H1 (cell line): ENCODE measurements at regions not wholly inside any gene's neighbourhood (a gene's known extent, or its start where the extent isn't known, plus 50 kb on each side); places are given as distances from the start of the nearest gene placed in this dataset.

Source experiments
- CTCF ChIA-PET: fragments of 300-600 bp; sonication (Branson Sonifier 250); formaldehyde crosslinking; loops from one replicate; lab custom pipeline; 2021; ENCODE audit not compliant: partially characterized antibody; lab: Charles Lee
- POLR2A ChIA-PET: fragments of 300-600 bp; sonication (Branson Sonifier 250); formaldehyde crosslinking; loops from one replicate; lab custom pipeline; 2021; ENCODE audit warnings: inconsistent platforms; ENCODE audit not compliant: partially characterized antibody; lab: Charles Lee
- DNase-seq, 2 experiments: peaks; one replicate each; pipeline versions ENCODE4 v3.0.0 to v3.0.0-alpha.2; 2010 to 2022; ENCODE audit warnings: low spot score in 2 of 2, low read depth in 1 of 2, mixed read lengths in 1 of 2
- FAIRE-seq: peaks from 2 replicates; lab custom pipeline; 2011; peaks lifted over from hg19 to GRCh38; lab: Jason Lieb, UNC
- H2AFZ ChIP-seq: 2 replicates; pipeline ENCODE4 v1.8.1; 2012; ENCODE audit warnings: low read length, inconsistent platforms
- H2AK5ac ChIP-seq: 2 replicates; pipeline ENCODE4 v1.6.1; 2013; ENCODE audit warnings: low read depth, low read length
- H2BK120ac ChIP-seq: replicated peaks from 2 replicates; pipeline ENCODE3; 2013; ENCODE audit warnings: low read depth, low read length, inconsistent platforms
- H2BK12ac ChIP-seq: 2 replicates; pipeline ENCODE4 v1.6.1; 2013; ENCODE audit warnings: low read depth, low read length
- H2BK15ac ChIP-seq: 2 replicates; pipeline ENCODE4 v1.6.1; 2013; ENCODE audit warnings: low read length
- H2BK20ac ChIP-seq: 2 replicates; pipeline ENCODE4 v1.6.1; 2013; ENCODE audit warnings: low read length
- H2BK5ac ChIP-seq: 2 replicates; pipeline ENCODE4 v1.6.1; 2013; ENCODE audit warnings: low read depth, low read length
- H3K14ac ChIP-seq: 2 replicates; pipeline ENCODE4 v1.6.1; 2013; ENCODE audit warnings: inconsistent platforms; ENCODE audit not compliant: insufficient read length
- H3K18ac ChIP-seq: 2 replicates; pipeline ENCODE4 v1.6.1; 2013; ENCODE audit warnings: low read length; ENCODE audit errors: extremely low read depth
- H3K23ac ChIP-seq: 2 replicates; pipeline ENCODE4 v1.6.1; 2013; ENCODE audit warnings: inconsistent platforms; ENCODE audit not compliant: insufficient read length
- H3K23me2 ChIP-seq: 2 replicates; pipeline ENCODE4 v1.6.1; 2013; ENCODE audit warnings: low read depth, low read length
- H3K27ac ChIP-seq: 2 replicates; pipeline ENCODE4 v1.6.1; 2011; ENCODE audit warnings: low read depth, low read length, inconsistent platforms
- H3K27me3 ChIP-seq, 4 experiments: replicated peaks in 1 of 4; 1 replicate in 1 of 4; 2 replicates in 3 of 4; pipeline versions ENCODE4 v1.6.1 to v1.8.1; 2011 to 2013; ENCODE audit warnings: low read length in 3 of 4, mild to moderate bottlenecking in 3 of 4, inconsistent platforms in 2 of 4, mixed read lengths in 2 of 4, moderate library complexity in 1 of 4; ENCODE audit not compliant: control insufficient read depth in 3 of 4, insufficient read depth in 3 of 4; ENCODE audit errors: extremely low read depth in 1 of 4
- H3K36me3 ChIP-seq, 4 experiments: 2 replicates each; pipeline versions ENCODE4 v1.6.1 to v1.8.1; 2011 to 2013; ENCODE audit warnings: mild to moderate bottlenecking in 4 of 4, low read length in 3 of 4, moderate library complexity in 2 of 4, control low read depth in 1 of 4, inconsistent platforms in 1 of 4; ENCODE audit not compliant: insufficient read depth in 4 of 4, control insufficient read depth in 2 of 4
- H3K4ac ChIP-seq: replicated peaks from 2 replicates; pipeline ENCODE3; 2013; ENCODE audit warnings: low read length, low read depth, mixed read lengths, inconsistent platforms; ENCODE audit not compliant: insufficient read length
- H3K4me1 ChIP-seq, 4 experiments: replicated peaks in 1 of 4; 1 replicate in 1 of 4; 2 replicates in 3 of 4; pipeline versions ENCODE4 v1.6.1 to v1.8.1; 2011 to 2013; ENCODE audit warnings: low read length in 3 of 4, inconsistent platforms in 2 of 4, mixed read lengths in 1 of 4; ENCODE audit not compliant: insufficient read depth in 4 of 4, control insufficient read depth in 3 of 4
- H3K4me2 ChIP-seq, 2 experiments: 2 replicates each; pipeline versions ENCODE4 v1.6.1 to v1.8.1; 2011 to 2013; ENCODE audit warnings: low read depth in 2 of 2, low read length in 2 of 2, control low read depth in 1 of 2, inconsistent platforms in 1 of 2, mild to moderate bottlenecking in 1 of 2; ENCODE audit not compliant: insufficient read depth in 1 of 2
- H3K4me3 ChIP-seq, 4 experiments: fragments of 200-600, 300-600 bp in 1 of 4; sonication (generic), shearing (Covaris generic), sonication (Bioruptor Twin) in 1 of 4; 2 replicates each; pipeline versions ENCODE4 v1.5.1 to v1.8.1; 2011 to 2016; ENCODE audit warnings: low read length in 4 of 4, low read depth in 3 of 4, control low read depth in 2 of 4, inconsistent platforms in 2 of 4, mild to moderate bottlenecking in 2 of 4, mixed read lengths in 1 of 4, moderate library complexity in 1 of 4; ENCODE audit not compliant: insufficient read depth in 2 of 4; ENCODE audit errors: extremely low read depth in 1 of 4
- H3K56ac ChIP-seq: replicated peaks from 2 replicates; pipeline ENCODE3; 2013; ENCODE audit warnings: low read depth, mild to moderate bottlenecking, mixed read lengths, low read length, inconsistent platforms; ENCODE audit not compliant: insufficient read length
- H3K79me1 ChIP-seq: 2 replicates; pipeline ENCODE4 v1.6.1; 2013; ENCODE audit warnings: low read depth, low read length, control low read depth
- H3K79me2 ChIP-seq, 2 experiments: 2 replicates each; pipeline versions ENCODE4 v1.6.1 to v1.8.1; 2012 to 2013; ENCODE audit warnings: low read length in 2 of 2, mild to moderate bottlenecking in 2 of 2, inconsistent platforms in 1 of 2; ENCODE audit not compliant: insufficient read depth in 2 of 2, control insufficient read depth in 1 of 2
- H3K9ac ChIP-seq, 4 experiments: replicated peaks in 1 of 4; 1 replicate in 1 of 4; 2 replicates in 3 of 4; pipeline versions ENCODE4 v1.6.1 to v1.8.1; 2011 to 2013; ENCODE audit warnings: low read depth in 3 of 4, low read length in 3 of 4, control low read depth in 2 of 4, mild to moderate bottlenecking in 2 of 4, moderate library complexity in 2 of 4, inconsistent platforms in 1 of 4; ENCODE audit errors: extremely low read depth in 1 of 4
- H3K9me3 ChIP-seq, 2 experiments: 2 replicates each; pipeline versions ENCODE4 v1.6.1 to v1.8.1; 2012 to 2013; ENCODE audit warnings: mild to moderate bottlenecking in 2 of 2, moderate library complexity in 2 of 2, control low read depth in 1 of 2, inconsistent platforms in 1 of 2, low read depth in 1 of 2, low read length in 1 of 2, mixed read lengths in 1 of 2; ENCODE audit not compliant: insufficient read depth in 2 of 2
- H4K20me1 ChIP-seq, 2 experiments: replicated peaks in 1 of 2; 2 replicates each; pipeline versions ENCODE3 to v1.8.1; 2011 to 2013; ENCODE audit warnings: inconsistent platforms in 2 of 2, low read length in 2 of 2, mild to moderate bottlenecking in 1 of 2; ENCODE audit not compliant: insufficient read depth in 2 of 2, control insufficient read depth in 1 of 2
- H4K5ac ChIP-seq: 2 replicates; pipeline ENCODE4 v1.6.1; 2013; ENCODE audit warnings: low read length, low read depth, mixed read lengths, inconsistent platforms; ENCODE audit not compliant: insufficient read length
- H4K8ac ChIP-seq: 2 replicates; pipeline ENCODE4 v1.8.0; 2013; ENCODE audit warnings: mild to moderate bottlenecking, moderate library complexity, low read length, inconsistent platforms; ENCODE audit not compliant: insufficient read depth; ENCODE audit errors: extremely low read depth
- H4K91ac ChIP-seq: replicated peaks from 2 replicates; pipeline ENCODE3; 2013; ENCODE audit warnings: low read length, mixed read lengths, inconsistent platforms; ENCODE audit not compliant: insufficient read length
- CBX5 ChIP-seq: fragments of 300-800, 300-1000 bp; sonication (generic); IDR thresholded peaks from 2 replicates; pipeline ENCODE4 v1.7.1; 2016; ENCODE audit warnings: antibody characterized with exemption, low read length, low read depth
- POLR2AphosphoS5 ChIP-seq: IDR thresholded peaks from 2 replicates; pipeline ENCODE4 v1.6.1; 2011; ENCODE audit warnings: low read depth, low read length
- WGBS, 2 experiments: shearing (Covaris generic) in 1 of 2; methylation state at CpG; one replicate each; pipeline versions ENCODE4 v1.1.6 to v1.1.7; 2013 to 2015; ENCODE audit warnings: low lambda C conversion rate in 2 of 2, mixed read lengths in 2 of 2, inconsistent platforms in 1 of 2, low coverage in 1 of 2, missing lambda C conversion rate in 1 of 2; ENCODE audit not compliant: insufficient replicate concordance in 2 of 2, insufficient coverage in 1 of 2, insufficient read length in 1 of 2; ENCODE audit errors: extremely low coverage in 1 of 2, missing lambda C conversion rate in 1 of 2; 5-methylcytosine and 5-hydroxymethylcytosine counted together

GRCh38 chr6:122129313-122130025 is 270.0 kb upstream of the HSF2 start:
- no peaks in the 10 kb centered on the region for H3K9me3 ChIP-seq
- DNase-seq (no peak), FAIRE-seq (no peak)
- H3K4me1 ChIP-seq: no peaks in the 10 kb centered on the region
- no peaks in the 10 kb centered on the region for H4K20me1 ChIP-seq
- H2BK120ac ChIP-seq: no peak overlapping the region
- no peak overlapping the region for H4K91ac ChIP-seq
- 0 out of 2 replicates have a peak overlapping the region, but pooled peaks have one; percentile 66 for H2AFZ ChIP-seq
- no peaks in the 10 kb centered on the region for H3K79me1 ChIP-seq
- H3K4me2 ChIP-seq: no peak overlapping the region
- no peak overlapping the region for H3K27ac ChIP-seq
- no peak overlapping the region for H2BK15ac ChIP-seq
- no peak overlapping the region for H3K56ac ChIP-seq
- H2AK5ac ChIP-seq: no peak overlapping the region
- H3K18ac ChIP-seq: no peak overlapping the region
- H3K23me2 ChIP-seq: no peaks in the 10 kb centered on the region
- no peak overlapping the region for H4K8ac ChIP-seq
- POLR2A ChIA-PET: interaction anchor here (0.5 kb wide), 1 partner anchor 39 kb away, joined by 3 read pairs; no protein-coding TSS in a partner anchor
- no peaks in the 10 kb centered on the region for H3K79me2 ChIP-seq
- H3K36me3 ChIP-seq: no peaks in the 10 kb centered on the region
- H3K9ac ChIP-seq: no peak overlapping the region
- H2BK20ac ChIP-seq: no peak overlapping the region
- no peak overlapping the region for H2BK5ac ChIP-seq
- H3K27me3 ChIP-seq: no peaks in the 10 kb centered on the region
- H4K5ac ChIP-seq: no peak overlapping the region
- WGBS, 2 experiments: 85% methylated on average over 1 of the region's 1 CpG; no CpG with 5 or more reads in 1 of the 2 experiments
- H3K23ac ChIP-seq: no peak overlapping the region
- no peak overlapping the region for H2BK12ac ChIP-seq
- no peak overlapping the region for H3K14ac ChIP-seq
- CTCF ChIA-PET: no interaction called here
- no peak overlapping the region for H3K4ac ChIP-seq
- H3K4me3 ChIP-seq: no peak overlapping the region
- TF ChIP-seq CBX5 (no peak), POLR2AphosphoS5 (no peak)
